ENCODE measurements at regions not wholly inside any gene's neighbourhood (a gene's known extent, or its start where the extent isn't known, plus 50 kb on each side); places are given as distances from the start of the nearest gene placed in this dataset.

GRCh38 chr5:122532035-122532434 lies 220.0 kb downstream of the SNCAIP start:
- H3K27me3 ChIP-seq = no peaks in the 10 kb centered on the region

DNA sequence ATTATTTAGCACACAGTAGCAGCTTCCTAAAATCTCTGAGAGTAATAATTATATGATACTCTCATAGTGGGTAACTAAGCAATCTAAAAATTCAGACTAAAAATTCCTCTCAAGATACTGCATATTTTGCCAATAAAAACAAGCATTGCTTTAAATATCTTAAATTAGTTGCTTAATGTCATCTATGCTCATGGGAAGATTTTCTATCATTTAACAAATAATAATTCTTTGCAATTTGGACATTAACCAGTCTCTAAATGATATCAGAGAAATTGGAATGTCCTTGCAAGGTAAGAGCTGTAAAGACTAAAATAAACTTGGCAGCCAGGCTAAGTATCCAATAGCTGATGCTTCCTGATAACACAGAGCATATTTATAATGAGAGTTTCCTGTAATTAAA lies 221.8 kb downstream of the SNCAIP start:
- Histone ChIP-seq H3K4me1 (no peaks in the 10 kb centered on the region), H3K27me3 (no peaks in the 10 kb centered on the region), H3K36me3 (no peaks in the 10 kb centered on the region), H3K4me3 (no peak overlapping the region), H3K27ac (no peak overlapping the region), H3K9me3 (no peaks in the 10 kb centered on the region)
- TF ChIP-seq CTCF (IDR thresholded peaks at IDR 0.05) = no peak
- no peak for DNase-seq (ENCODE audit: low spot score)

More at GRCh38 chr5:122532035-122532434, 220.0 kb downstream of the SNCAIP start:
- no peaks in the 10 kb centered on the region for H3K9me3 ChIP-seq
- no peaks in the 10 kb centered on the region for H3K4me1 ChIP-seq
- no peak for DNase-seq (ENCODE audit: low spot score)
- H3K36me3 ChIP-seq = no peaks in the 10 kb centered on the region
- no peak for TF ChIP-seq CTCF (IDR thresholded peaks at IDR 0.05)
- H3K27ac ChIP-seq = no peak overlapping the region
- no peak overlapping the region for H3K4me3 ChIP-seq

GRCh38 chr5:122534829-122535228 lies 222.8 kb downstream of the SNCAIP start:
- TF ChIP-seq CTCF (IDR thresholded peaks at IDR 0.05) = no peak
- Histone ChIP-seq H3K9me3 (no peaks in the 10 kb centered on the region), H3K4me1 (no peaks in the 10 kb centered on the region), H3K4me3 (no peak overlapping the region), H3K36me3 (no peaks in the 10 kb centered on the region), H3K27me3 (no peaks in the 10 kb centered on the region), H3K27ac (no peak overlapping the region)
- no peak for DNase-seq (ENCODE audit: low spot score)

DNA sequence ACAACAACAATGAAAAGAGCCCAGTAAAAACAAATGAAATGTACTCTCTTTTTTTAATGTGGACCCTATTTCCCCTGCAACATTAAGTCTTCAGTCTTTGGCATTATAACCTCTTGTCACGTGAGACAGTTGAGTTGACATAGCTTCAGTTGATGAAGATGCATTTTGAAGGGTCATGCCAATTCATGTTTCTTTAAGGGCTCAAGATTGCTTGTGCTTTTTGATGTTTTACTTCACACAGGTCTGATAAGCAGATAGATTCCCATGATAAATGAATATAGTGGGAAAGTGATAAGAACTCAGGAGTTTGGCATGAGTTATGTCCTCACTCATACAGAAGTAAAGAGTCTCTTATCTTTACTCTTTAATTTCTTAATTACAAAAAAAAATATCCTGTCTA lies 229.4 kb downstream of the SNCAIP start:
- no peak for DNase-seq (ENCODE audit: low spot score)
- no peaks in the 10 kb centered on the region for H3K36me3 ChIP-seq

DNA sequence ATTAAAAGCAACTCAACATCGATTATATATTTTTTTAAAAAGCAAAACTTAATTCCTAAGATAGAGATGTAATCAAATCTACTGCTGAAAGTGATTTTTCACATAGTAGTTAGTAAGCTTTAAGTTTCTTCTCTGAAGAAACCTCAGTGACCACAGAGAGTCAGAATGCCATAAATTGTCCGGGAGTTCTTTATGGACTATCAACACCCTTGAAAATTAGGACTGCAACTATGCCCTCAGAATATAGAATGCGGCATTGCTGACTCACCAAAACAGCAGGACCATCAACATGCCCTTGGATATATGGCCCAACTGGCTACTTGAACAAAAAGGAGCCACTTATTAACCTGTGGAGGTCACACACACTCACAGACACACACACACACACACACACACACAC lies 228.9 kb upstream of the SNX2 start:
- TF ChIP-seq CTCF (IDR thresholded peaks at IDR 0.05) = no peak

More for the DNA sequence above, 229.4 kb downstream of the SNCAIP start:
- H3K4me3 ChIP-seq = no peak overlapping the region
- H3K4me1 ChIP-seq = no peaks in the 10 kb centered on the region
- no peak overlapping the region for H3K27ac ChIP-seq
- TF ChIP-seq CTCF (IDR thresholded peaks at IDR 0.05) = no peak
- H3K27me3 ChIP-seq = no peaks in the 10 kb centered on the region
- H3K9me3 ChIP-seq = no peaks in the 10 kb centered on the region

DNA sequence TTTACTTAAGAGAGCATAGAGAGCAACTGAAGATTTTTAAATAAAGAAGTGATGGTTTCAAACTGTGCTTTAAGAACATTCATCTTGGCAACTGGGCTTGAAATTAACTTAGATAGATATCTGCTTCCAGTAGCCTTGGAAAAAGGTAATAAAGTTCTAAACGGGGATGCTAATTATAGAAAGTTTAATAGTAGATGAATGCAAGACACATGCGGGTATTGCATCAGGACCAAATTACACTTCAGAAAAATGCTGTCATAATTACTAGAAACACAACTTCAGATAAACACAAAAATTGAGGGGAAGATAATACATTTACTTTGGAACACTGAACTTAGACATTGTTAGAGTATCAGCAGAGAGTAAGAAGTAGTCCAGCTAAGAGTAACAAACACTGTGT lies 227.7 kb upstream of the SNX2 start:
- DNase-seq (ENCODE audit: low spot score) = no peak
- no peak overlapping the region for H3K27ac ChIP-seq
- H3K4me3 ChIP-seq = no peak overlapping the region
- no peaks in the 10 kb centered on the region for H3K4me1 ChIP-seq
- H3K27me3 ChIP-seq = no peaks in the 10 kb centered on the region
- TF ChIP-seq CTCF (IDR thresholded peaks at IDR 0.05) = no peak
- no peaks in the 10 kb centered on the region for H3K9me3 ChIP-seq
- H3K36me3 ChIP-seq = no peaks in the 10 kb centered on the region

More for the DNA sequence above, 228.9 kb upstream of the SNX2 start:
- Histone ChIP-seq H3K36me3 (no peaks in the 10 kb centered on the region), H3K9me3 (no peaks in the 10 kb centered on the region), H3K27ac (no peak overlapping the region), H3K4me3 (no peak overlapping the region), H3K4me1 (no peaks in the 10 kb centered on the region), H3K27me3 (no peaks in the 10 kb centered on the region)
- DNase-seq (ENCODE audit: low spot score) = no peak

All from right atrium auricular region (tissue), 2 donors.